Endothelial cell of umbilical vein (primary cell): ENCODE measurements at regions not wholly inside any gene's neighbourhood (a gene's known extent, or its start where the extent isn't known, plus 50 kb on each side); places are given as distances from the start of the nearest gene placed in this dataset.

Experiments used
- BruUV-seq: library from RNA; stranded (reverse); fragments of 400-500 nt; replicated peaks from 2 replicates; lab custom pipeline; 2021; lab: Mats Ljungman, UMichigan
- CTCF ChIA-PET: fragments of 300-600, 350-600 bp; sonication (Branson Sonifier 250); formaldehyde crosslinking; loops from one replicate; lab custom pipeline; 2021; ENCODE audit warnings: antibody characterized with exemption, inconsistent platforms; lab: Charles Lee
- POLR2A ChIA-PET: fragments of 300-600, 350-600 bp; sonication (Branson Sonifier 250); formaldehyde crosslinking; loops from one replicate; lab custom pipeline; 2021; ENCODE audit warnings: antibody characterized with exemption, inconsistent platforms; lab: Charles Lee
- DNase-seq: peaks from one replicate; pipeline ENCODE4 v3.0.0-alpha.2; 2011; ENCODE audit warnings: low read depth, low spot score
- FAIRE-seq: peaks from 2 replicates; lab custom pipeline; 2011; peaks lifted over from hg19 to GRCh38; lab: Jason Lieb, UNC
- H2AFZ ChIP-seq: 2 replicates; pipeline ENCODE4 v1.6.0; 2012; ENCODE audit warnings: low read depth, low read length, control low read depth, inconsistent platforms
- H3K27ac ChIP-seq: 2 replicates; pipeline ENCODE4 v1.5.1; 2011; ENCODE audit warnings: low read depth, mild to moderate bottlenecking, control low read depth, low read length, moderate library complexity; ENCODE audit not compliant: insufficient read depth
- H3K27me3 ChIP-seq, 2 experiments: 2 replicates each; pipeline versions ENCODE4 v1.6.0 to v1.6.1; 2011; ENCODE audit warnings: low read length in 2 of 2, mixed read lengths in 1 of 2; ENCODE audit not compliant: control insufficient read depth in 2 of 2, insufficient read depth in 2 of 2
- H3K36me3 ChIP-seq, 2 experiments: 2 replicates in 1 of 2; 3 replicates in 1 of 2; pipeline ENCODE4 v1.5.1; 2011; ENCODE audit warnings: low read length in 2 of 2, mild to moderate bottlenecking in 1 of 2, moderate library complexity in 1 of 2; ENCODE audit not compliant: control insufficient read depth in 2 of 2, insufficient read depth in 2 of 2; ENCODE audit errors: extremely low read depth in 1 of 2
- H3K4me1 ChIP-seq: 3 replicates; pipeline ENCODE4 v1.5.1; 2011; ENCODE audit warnings: mild to moderate bottlenecking, low read length; ENCODE audit not compliant: control insufficient read depth, insufficient read depth; ENCODE audit errors: extremely low read depth
- H3K4me2 ChIP-seq: 2 replicates; pipeline ENCODE4 v1.6.1; 2011; ENCODE audit warnings: low read length, control low read depth, mixed read lengths; ENCODE audit not compliant: insufficient read depth
- H3K4me3 ChIP-seq, 3 experiments: fragments of 200-600 bp in 1 of 3; sonication (generic), shearing (Covaris generic) in 1 of 3; replicated peaks in 1 of 3; 2 replicates each; pipeline ENCODE4 v1.5.1; 2011 to 2016; ENCODE audit warnings: control low read depth in 3 of 3, low read length in 3 of 3, mild to moderate bottlenecking in 2 of 3, inconsistent platforms in 1 of 3, low read depth in 1 of 3, moderate library complexity in 1 of 3; ENCODE audit not compliant: insufficient read depth in 1 of 3
- H3K79me2 ChIP-seq: 2 replicates; pipeline ENCODE4 v1.6.0; 2012; ENCODE audit warnings: low read length, inconsistent platforms; ENCODE audit not compliant: control insufficient read depth, insufficient read depth
- H3K9ac ChIP-seq: replicated peaks from 2 replicates; pipeline ENCODE3; 2011; ENCODE audit warnings: low read length, control low read depth; ENCODE audit not compliant: insufficient read depth; ENCODE audit errors: extremely low read depth
- H3K9me1 ChIP-seq: replicated peaks from 3 replicates; pipeline ENCODE4 v1.6.0; 2011; ENCODE audit warnings: mild to moderate bottlenecking, low read length; ENCODE audit not compliant: control insufficient read depth, insufficient read depth; ENCODE audit errors: extremely low read depth
- H3K9me3 ChIP-seq: replicated peaks from 2 replicates; pipeline ENCODE4 v1.5.1; 2012; ENCODE audit warnings: low read length, inconsistent platforms; ENCODE audit not compliant: control insufficient read depth, insufficient read depth
- H4K20me1 ChIP-seq: replicated peaks from 2 replicates; pipeline ENCODE3; 2011; ENCODE audit warnings: mild to moderate bottlenecking, low read length; ENCODE audit not compliant: control insufficient read depth, insufficient read depth; ENCODE audit errors: extremely low read depth
- CTCF ChIP-seq, 2 donors: IDR thresholded peaks; 1 replicate in 1 of 2; 2 replicates in 1 of 2; pipeline ENCODE4 v1.5.1; 2011; ENCODE audit warnings: low read length in 2 of 2, mild to moderate bottlenecking in 2 of 2, moderate library complexity in 2 of 2, control low read depth in 1 of 2, inconsistent platforms in 1 of 2, low read depth in 1 of 2; ENCODE audit not compliant: insufficient read depth in 1 of 2; ENCODE audit errors: extremely low read depth in 1 of 2
- EZH2 ChIP-seq: IDR thresholded peaks from 2 replicates; pipeline ENCODE4 v1.6.1; 2012; ENCODE audit warnings: borderline replicate concordance, low read depth, mild to moderate bottlenecking, moderate library complexity, low read length, inconsistent platforms; ENCODE audit not compliant: severe bottlenecking
- FOS ChIP-seq: IDR thresholded peaks from 2 replicates; pipeline ENCODE4 v1.6.1; 2011; ENCODE audit warnings: mild to moderate bottlenecking, low read length, moderate library complexity, borderline replicate concordance; ENCODE audit not compliant: insufficient read depth
- GATA2 ChIP-seq: IDR thresholded peaks from 2 replicates; pipeline ENCODE4 v1.7.0; 2011; ENCODE audit warnings: low read depth, mild to moderate bottlenecking, moderate library complexity, mixed read lengths, low read length; ENCODE audit not compliant: insufficient read length, insufficient read depth
- JUN ChIP-seq: IDR thresholded peaks from 2 replicates; pipeline ENCODE4 v1.6.1; 2011; ENCODE audit warnings: borderline replicate concordance, low read depth; ENCODE audit not compliant: insufficient read length, insufficient read depth
- MYC ChIP-seq: IDR thresholded peaks from one replicate; pipeline ENCODE4 v1.6.1; 2011; ENCODE audit warnings: mild to moderate bottlenecking, low read depth, low read length
- POLR2A ChIP-seq: IDR thresholded peaks from 2 replicates; pipeline ENCODE4 v1.6.1; 2012; ENCODE audit warnings: low read depth, mild to moderate bottlenecking, control low read depth, low read length
- POLR2AphosphoS5 ChIP-seq: IDR thresholded peaks from 2 replicates; pipeline ENCODE4 v1.6.1; 2012; ENCODE audit warnings: low read depth, mild to moderate bottlenecking, control low read depth, low read length, moderate library complexity; ENCODE audit not compliant: insufficient read depth
- dilution Hi-C: fragments of 300-500 bp; cut with MboI; formaldehyde crosslinking; loops from one replicate; pipeline ENCODE4 v1.15.0; 2019; ENCODE audit warnings: low sequenced_read_pairs; ENCODE audit not compliant: extremely low pct_ligation_motif_present
- intact Hi-C: fragments of 100-400 bp; cut with micrococcal nuclease; formaldehyde crosslinking; loops from one replicate; pipeline ENCODE4 v1.10.0; 2022
- TF ChIP-seq, protein P1 (sequence below): IDR thresholded peaks from 2 replicates; pipeline ENCODE4 v1.6.1; 2011; ENCODE audit not compliant: insufficient read depth, insufficient read length

DNA sequence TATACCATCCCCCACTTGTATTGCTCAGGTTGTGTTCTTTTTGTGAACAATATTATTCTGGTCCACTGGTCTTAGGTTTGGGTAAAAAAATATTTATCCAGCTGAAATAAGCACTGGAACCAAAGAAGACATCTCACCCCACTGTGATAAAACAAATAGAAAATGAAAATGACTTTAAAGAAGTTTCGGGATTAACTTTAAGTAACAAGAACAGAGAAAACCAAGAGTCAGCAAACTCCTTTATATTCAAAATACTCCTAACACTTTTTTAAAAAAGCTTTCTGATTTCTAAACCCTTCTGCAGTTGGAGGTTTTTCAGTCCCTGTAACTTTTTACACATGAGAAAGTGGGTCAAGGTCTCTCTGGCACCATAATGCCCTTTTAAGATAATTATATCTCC lies 273.9 kb upstream of the CDH10 start:
- CTCF ChIA-PET, result no interaction called here
- no peaks in the 10 kb centered on the region for H3K27me3 ChIP-seq
- dilution Hi-C loops, result no loop called here
- no peak for TF ChIP-seq POLR2A
- TF ChIP-seq POLR2AphosphoS5, result no peak
- no peak for TF ChIP-seq FOS
- TF ChIP-seq JUN, result no peak
- TF ChIP-seq, protein P1, sequence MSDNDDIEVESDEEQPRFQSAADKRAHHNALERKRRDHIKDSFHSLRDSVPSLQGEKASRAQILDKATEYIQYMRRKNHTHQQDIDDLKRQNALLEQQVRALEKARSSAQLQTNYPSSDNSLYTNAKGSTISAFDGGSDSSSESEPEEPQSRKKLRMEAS, result no peak
- no peak for TF ChIP-seq EZH2
- no peak for TF ChIP-seq MYC
- TF ChIP-seq CTCF (IDR thresholded peaks at IDR 0.05; ENCODE audit: extremely low read depth in 1 of 2, insufficient read depth in 1 of 2, low read depth in 1 of 2, low read length in 2 of 2), result no peak
- TF ChIP-seq GATA2, result no peak
- no peak overlapping the region for H2AFZ ChIP-seq
- intact Hi-C loops, result no loop called here
- no peak overlapping the region for H3K9ac ChIP-seq
- H4K20me1 ChIP-seq, result no peaks in the 10 kb centered on the region
- FAIRE-seq, result no peak
- BruUV-seq, result no TSS peak
- H3K9me1 ChIP-seq, result no peaks in the 10 kb centered on the region
- no peak overlapping the region for H3K27ac ChIP-seq
- H3K9me3 ChIP-seq, result peaks cover 3% of the 10 kb centered on the region
- no peak for DNase-seq
- no peak overlapping the region for H3K4me2 ChIP-seq
- H3K36me3 ChIP-seq, result no peaks in the 10 kb centered on the region
- H3K79me2 ChIP-seq, result no peaks in the 10 kb centered on the region
- H3K4me3 ChIP-seq, result no peak overlapping the region
- H3K4me1 ChIP-seq, result no peaks in the 10 kb centered on the region
- POLR2A ChIA-PET, result no interaction called here
